ENCODE measurements at regions not wholly inside any gene's neighbourhood (a gene's known extent, or its start where the extent isn't known, plus 50 kb on each side); places are given as distances from the start of the nearest gene placed in this dataset.

DNA sequence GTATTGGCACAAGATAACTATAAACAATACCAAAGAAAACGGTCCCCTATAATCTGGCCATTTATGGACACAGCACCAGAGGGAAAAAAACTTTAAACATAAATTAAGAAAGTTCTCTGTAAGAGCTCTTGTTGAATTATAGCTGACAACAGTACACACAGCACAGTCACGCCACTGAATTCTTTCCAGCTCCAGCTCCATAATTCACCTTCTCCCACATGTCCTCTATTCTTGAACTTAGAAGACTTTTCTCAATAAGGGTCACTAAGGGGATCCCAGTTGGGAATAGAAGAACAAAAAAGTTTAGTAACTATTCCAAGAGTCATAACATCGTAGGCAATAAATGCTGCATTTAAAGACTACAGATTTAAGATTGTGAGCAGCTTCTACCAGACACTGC lies 124.6 kb upstream of the CYP1B1 start:
- TF ChIP-seq CTCF (IDR thresholded peaks at IDR 0.05): no peak
- Mint-ChIP-seq H3K9me3 (ENCODE audit: low read depth) (no peaks in the 10 kb centered on the region), H3K36me3 (ENCODE audit: low read depth) (no peaks in the 10 kb centered on the region), H3K27me3 (ENCODE audit: low read depth) (no peaks in the 10 kb centered on the region), H3K4me3 (ENCODE audit: unreplicated experiment) (no peak overlapping the region), H3K4me1 (ENCODE audit: low read depth) (peaks cover 3% of the 10 kb centered on the region), H3K27ac (ENCODE audit: unreplicated experiment) (no peak overlapping the region)
- DNase-seq (ENCODE audit: low spot score): no peak

GRCh38 chr2:38199127-38199526 lies 123.2 kb upstream of the CYP1B1 start:
- no peak for DNase-seq (ENCODE audit: low spot score)
- Mint-ChIP-seq H3K27me3 (ENCODE audit: low read depth) (no peaks in the 10 kb centered on the region), H3K27ac (ENCODE audit: unreplicated experiment) (no peak overlapping the region), H3K4me3 (ENCODE audit: unreplicated experiment) (no peak overlapping the region), H3K9me3 (ENCODE audit: low read depth) (no peaks in the 10 kb centered on the region), H3K4me1 (ENCODE audit: low read depth) (peaks cover 3% of the 10 kb centered on the region), H3K36me3 (ENCODE audit: low read depth) (no peaks in the 10 kb centered on the region)
- no peak for TF ChIP-seq CTCF (IDR thresholded peaks at IDR 0.05)

- Mint-ChIP-seq H3K36me3 (ENCODE audit: low read depth) (no peaks in the 10 kb centered on the region), H3K9me3 (ENCODE audit: low read depth) (peaks cover 5% of the 10 kb centered on the region), H3K4me1 (ENCODE audit: low read depth) (peaks cover 16% of the 10 kb centered on the region), H3K27me3 (ENCODE audit: low read depth) (no peaks in the 10 kb centered on the region), H3K4me3 (ENCODE audit: unreplicated experiment) (no peak overlapping the region), H3K27ac (ENCODE audit: unreplicated experiment) (no peak overlapping the region)
- TF ChIP-seq CTCF (IDR thresholded peaks at IDR 0.05): no peak
- no peak for DNase-seq (ENCODE audit: low spot score)
Measured at GRCh38 chr2:38194751-38195150, 118.8 kb upstream of the CYP1B1 start.

- H3K36me3 Mint-ChIP-seq (ENCODE audit: low read depth): no peaks in the 10 kb centered on the region
Measured at GRCh38 chr2:38192976-38193375, 117.0 kb upstream of the CYP1B1 start.

GRCh38 chr2:38192046-38192445 lies 116.1 kb upstream of the CYP1B1 start:
- no peaks in the 10 kb centered on the region for H3K27me3 Mint-ChIP-seq (ENCODE audit: low read depth)
- H3K4me3 Mint-ChIP-seq (ENCODE audit: unreplicated experiment): no peak overlapping the region
- H3K27ac Mint-ChIP-seq (ENCODE audit: unreplicated experiment): no peak overlapping the region
- TF ChIP-seq CTCF (IDR thresholded peaks at IDR 0.05): no peak
- H3K9me3 Mint-ChIP-seq (ENCODE audit: low read depth): peaks cover 7% of the 10 kb centered on the region
- no peaks in the 10 kb centered on the region for H3K36me3 Mint-ChIP-seq (ENCODE audit: low read depth)
- peaks cover 33% of the 10 kb centered on the region for H3K4me1 Mint-ChIP-seq (ENCODE audit: low read depth)
- DNase-seq (ENCODE audit: low spot score): no peak

More at GRCh38 chr2:38192976-38193375, 117.0 kb upstream of the CYP1B1 start:
- Mint-ChIP-seq H3K4me1 (ENCODE audit: low read depth) (peaks cover 24% of the 10 kb centered on the region), H3K4me3 (ENCODE audit: unreplicated experiment) (no peak overlapping the region), H3K27ac (ENCODE audit: unreplicated experiment) (no peak overlapping the region), H3K9me3 (ENCODE audit: low read depth) (peaks cover 7% of the 10 kb centered on the region), H3K27me3 (ENCODE audit: low read depth) (no peaks in the 10 kb centered on the region)
- no peak for DNase-seq (ENCODE audit: low spot score)
- no peak for TF ChIP-seq CTCF (IDR thresholded peaks at IDR 0.05)
